Small intestine (tissue), 7 donors: ENCODE measurements at regions not wholly inside any gene's neighbourhood (a gene's known extent, or its start where the extent isn't known, plus 50 kb on each side); places are given as distances from the start of the nearest gene placed in this dataset.
A peak's percentile ranks its signal among the peaks of the same experiment; 100 is the strongest.

Source experiments
- DNase-seq, 2 donors: peaks; one replicate each; pipeline versions ENCODE4 v3.0.0 to v3.0.0-alpha.2; 2013
- FAIRE-seq: peaks from 2 replicates; lab custom pipeline; 2012; peaks lifted over from hg19 to GRCh38; lab: Jason Lieb, UNC
- H3K27ac ChIP-seq, 3 donors: one replicate each; pipeline ENCODE4 v1.5.1; 2013; ENCODE audit warnings: low read length in 2 of 3, mild to moderate bottlenecking in 2 of 3, control low read depth in 1 of 3, inconsistent platforms in 1 of 3, low read depth in 1 of 3, moderate library complexity in 1 of 3
- H3K27me3 ChIP-seq, 3 donors: one replicate each; pipeline ENCODE4 v1.6.1; 2013; ENCODE audit warnings: low read length in 3 of 3, inconsistent platforms in 1 of 3; ENCODE audit not compliant: control insufficient read depth in 3 of 3, insufficient read depth in 3 of 3
- H3K36me3 ChIP-seq, 3 donors: one replicate each; pipeline ENCODE4 v1.6.1; 2013; ENCODE audit warnings: low read length in 3 of 3, inconsistent platforms in 1 of 3, low read depth in 1 of 3, mild to moderate bottlenecking in 1 of 3, moderate library complexity in 1 of 3; ENCODE audit not compliant: control insufficient read depth in 3 of 3, insufficient read depth in 2 of 3
- H3K4me1 ChIP-seq, 3 donors: one replicate each; pipeline ENCODE4 v1.6.1; 2013; ENCODE audit warnings: low read length in 2 of 3, inconsistent platforms in 1 of 3, low read depth in 1 of 3, mild to moderate bottlenecking in 1 of 3, moderate library complexity in 1 of 3; ENCODE audit not compliant: control insufficient read depth in 3 of 3, insufficient read depth in 2 of 3
- H3K4me3 ChIP-seq, 3 donors: one replicate each; pipeline ENCODE4 v1.5.1; 2013; ENCODE audit warnings: low read length in 3 of 3, control low read depth in 1 of 3, inconsistent platforms in 1 of 3, low read depth in 1 of 3, mild to moderate bottlenecking in 1 of 3, moderate library complexity in 1 of 3
- H3K9me3 ChIP-seq, 2 donors: one replicate each; pipeline ENCODE4 v1.6.1; 2013; ENCODE audit warnings: low read depth in 1 of 2, low read length in 1 of 2; ENCODE audit not compliant: control insufficient read depth in 2 of 2, insufficient read depth in 1 of 2
- WGBS, 3 donors: extraction: QIAGEN DNeasy Blood & Tissue Kit; methylation state at CpG; one replicate each; pipeline ENCODE4 v1.1.7; 2013; 5-methylcytosine and 5-hydroxymethylcytosine counted together
- donor health status: healthy with polysubstance abuse.
- donor health status: control.
- donor health status: control.
- donor health status: Bipolar disorder and iron deficiency.
- donor health status: healthy.

- H3K36me3 ChIP-seq: no peaks in the 10 kb centered on the region
- DNase-seq (no peak), FAIRE-seq (no peak)
- H3K27me3 ChIP-seq: no peaks in the 10 kb centered on the region
- no peaks in the 10 kb centered on the region for H3K4me1 ChIP-seq
- H3K9me3 ChIP-seq: no peaks in the 10 kb centered on the region
- 66 to 72% (median 70%) methylated on average over 5 of the region's 5 CpGs for whole genome bisulfite sequencing, 3 donors
- H3K27ac ChIP-seq: no peak overlapping the region
- no peak overlapping the region for H3K4me3 ChIP-seq
Measured at GRCh38 chr20:43318755-43319297, 129.1 kb upstream of the PTPRT start.

GRCh38 chr20:43316271-43316670 is 126.6 kb upstream of the PTPRT start:
- Histone ChIP-seq H3K36me3 (no peaks in the 10 kb centered on the region), H3K27me3 (no peaks in the 10 kb centered on the region), H3K4me1 (no peaks in the 10 kb centered on the region), H3K9me3 (no peaks in the 10 kb centered on the region), H3K4me3 (no peak overlapping the region), H3K27ac (no peak overlapping the region)
- 67 to 79% (median 74%) methylated on average over 3 of the region's 3 CpGs for WGBS, 3 donors
- no peak for DNase-seq
- FAIRE-seq: no peak

GRCh38 chr20:43309266-43309665 is 119.6 kb upstream of the PTPRT start:
- Histone ChIP-seq H3K27me3 (no peaks in the 10 kb centered on the region), H3K9me3 (no peaks in the 10 kb centered on the region), H3K27ac (no peak overlapping the region), H3K4me1 (no peaks in the 10 kb centered on the region), H3K36me3 (no peaks in the 10 kb centered on the region), H3K4me3 (no peak overlapping the region)
- no peak for FAIRE-seq
- DNase-seq: no peak

GRCh38 chr20:43306837-43307236 is 117.1 kb upstream of the PTPRT start:
- Histone ChIP-seq H3K4me3 (no peak overlapping the region), H3K27ac (no peak overlapping the region), H3K9me3 (no peaks in the 10 kb centered on the region), H3K4me1 (no peaks in the 10 kb centered on the region), H3K27me3 (no peaks in the 10 kb centered on the region), H3K36me3 (no peaks in the 10 kb centered on the region)
- WGBS, 3 donors: 71 to 86% (median 85%) methylated on average over 4 of the region's 4 CpGs
- FAIRE-seq (no peak), DNase-seq (no peak)

GRCh38 chr20:43305749-43306148 is 116.0 kb upstream of the PTPRT start:
- DNase-seq: peak; percentile 1 to 4
- no peak for FAIRE-seq

GRCh38 chr20:43304598-43304997 is 114.9 kb upstream of the PTPRT start:
- FAIRE-seq: no peak
- H3K9me3 ChIP-seq: no peaks in the 10 kb centered on the region
- H3K4me3 ChIP-seq: no peak overlapping the region
- H3K4me1 ChIP-seq: no peaks in the 10 kb centered on the region
- 89 to 93% (median 92%) methylated on average over 1 of the region's 1 CpG for WGBS, 3 donors
- H3K36me3 ChIP-seq: no peaks in the 10 kb centered on the region
- no peaks in the 10 kb centered on the region for H3K27me3 ChIP-seq
- DNase-seq: no peak
- H3K27ac ChIP-seq: no peak overlapping the region

More at GRCh38 chr20:43305749-43306148, 116.0 kb upstream of the PTPRT start:
- Histone ChIP-seq H3K4me3 (no peak overlapping the region), H3K9me3 (no peaks in the 10 kb centered on the region), H3K27me3 (no peaks in the 10 kb centered on the region), H3K36me3 (no peaks in the 10 kb centered on the region), H3K27ac (no peak overlapping the region), H3K4me1 (no peaks in the 10 kb centered on the region)

GRCh38 chr20:43302936-43303335 is 113.2 kb upstream of the PTPRT start:
- H3K4me3 ChIP-seq: no peak overlapping the region
- no peaks in the 10 kb centered on the region for H3K9me3 ChIP-seq
- no peaks in the 10 kb centered on the region for H3K36me3 ChIP-seq
- WGBS, 3 donors: 82 to 91% (median 85%) methylated on average over 4 of the region's 4 CpGs
- no peak overlapping the region for H3K27ac ChIP-seq
- H3K27me3 ChIP-seq: no peaks in the 10 kb centered on the region
- no peaks in the 10 kb centered on the region for H3K4me1 ChIP-seq
- DNase-seq (no peak), FAIRE-seq (no peak)

GRCh38 chr20:43300901-43301300 is 111.2 kb upstream of the PTPRT start:
- no peaks in the 10 kb centered on the region for H3K27me3 ChIP-seq
- no peaks in the 10 kb centered on the region for H3K9me3 ChIP-seq
- H3K4me3 ChIP-seq: no peak overlapping the region
- H3K4me1 ChIP-seq: no peaks in the 10 kb centered on the region
- WGBS, 3 donors: 45 to 71% (median 48%) methylated on average over 2 of the region's 2 CpGs
- H3K36me3 ChIP-seq: no peaks in the 10 kb centered on the region
- DNase-seq: no peak
- no peak overlapping the region for H3K27ac ChIP-seq
- FAIRE-seq: no peak

- Histone ChIP-seq H3K4me3 (no peak overlapping the region), H3K27ac (no peak overlapping the region), H3K27me3 (no peaks in the 10 kb centered on the region), H3K4me1 (no peaks in the 10 kb centered on the region), H3K36me3 (no peaks in the 10 kb centered on the region), H3K9me3 (no peaks in the 10 kb centered on the region)
- WGBS, 3 donors: 67 to 85% (median 74%) methylated on average over 8 of the region's 8 CpGs
- DNase-seq (no peak), FAIRE-seq (no peak)
Measured at GRCh38 chr20:43295781-43296180, 106.1 kb upstream of the PTPRT start.
